HG02973 (cell line): ENCODE measurements at regions not wholly inside any gene's neighbourhood (a gene's known extent, or its start where the extent isn't known, plus 50 kb on each side); places are given as distances from the start of the nearest gene placed in this dataset.

Experiments used
- ATAC-seq: cut with Tn5 transposase; IDR thresholded peaks from one replicate; pipeline ENCODE4 v1.9.1; 2021; ENCODE audit warnings: moderate library complexity; ENCODE audit not compliant: unreplicated experiment

- ATAC-seq: no peak
Observed at GRCh38 chr6:148082044-148082443, 260.6 kb upstream of the SASH1 start.

- no peak for ATAC-seq
Observed at GRCh38 chr6:148082696-148083095, 259.9 kb upstream of the SASH1 start.

GRCh38 chr6:148085631-148086331, 256.9 kb upstream of the SASH1 start:
- ATAC-seq: no peak

- no peak for ATAC-seq
Observed at GRCh38 chr6:148086386-148086785, 256.3 kb upstream of the SASH1 start.

GRCh38 chr6:148086843-148087242, 255.8 kb upstream of the SASH1 start:
- ATAC-seq: no peak

GRCh38 chr6:148087659-148088058, 255.0 kb upstream of the SASH1 start:
- ATAC-seq: no peak

- no peak for ATAC-seq
Observed at GRCh38 chr6:148090326-148090725, 252.3 kb upstream of the SASH1 start.

GRCh38 chr6:148091394-148091793, 251.2 kb upstream of the SASH1 start:
- ATAC-seq: no peak

GRCh38 chr6:148103436-148103835, 239.2 kb upstream of the SASH1 start:
- ATAC-seq: no peak

GRCh38 chr6:148104131-148104530, 238.5 kb upstream of the SASH1 start:
- no peak for ATAC-seq

GRCh38 chr6:148105695-148106094, 236.9 kb upstream of the SASH1 start:
- ATAC-seq: no peak

- ATAC-seq: no peak
Observed at GRCh38 chr6:148107911-148108310, 234.7 kb upstream of the SASH1 start.

- no peak for ATAC-seq
Observed at GRCh38 chr6:148109732-148110131, 232.9 kb upstream of the SASH1 start.

GRCh38 chr6:148110925-148111324, 231.7 kb upstream of the SASH1 start:
- no peak for ATAC-seq

- ATAC-seq: no peak
Observed at GRCh38 chr6:148112851-148113319, 229.8 kb upstream of the SASH1 start.

- ATAC-seq: no peak
Observed at GRCh38 chr6:148116001-148116400, 226.6 kb upstream of the SASH1 start.

- no peak for ATAC-seq
Observed at GRCh38 chr6:148118244-148118643, 224.4 kb upstream of the SASH1 start.

- no peak for ATAC-seq
Observed at GRCh38 chr6:148128014-148128730, 214.5 kb upstream of the SASH1 start.

- no peak for ATAC-seq
Observed at GRCh38 chr6:148134592-148134991, 208.0 kb upstream of the SASH1 start.

GRCh38 chr6:148136586-148136985, 206.1 kb upstream of the SASH1 start:
- ATAC-seq: no peak

- no peak for ATAC-seq
Observed at GRCh38 chr6:148137652-148138051, 205.0 kb upstream of the SASH1 start.

- no peak for ATAC-seq
Observed at GRCh38 chr6:148138573-148138972, 204.1 kb upstream of the SASH1 start.
